ENCODE measurements at regions not wholly inside any gene's neighbourhood (a gene's known extent, or its start where the extent isn't known, plus 50 kb on each side); places are given as distances from the start of the nearest gene placed in this dataset.

GRCh38 chr22:48585916-48586798 is 1241.5 kb downstream of the BRD1 start:
- ATAC-seq, result no peak

GRCh38 chr22:48584170-48584569 is 1243.5 kb downstream of the BRD1 start:
- Histone ChIP-seq H3K27ac (ENCODE audit: low read length) (no peak overlapping the region), H3K79me2 (ENCODE audit: low read length) (no peaks in the 10 kb centered on the region), H3K9ac (ENCODE audit: low read length) (no peak overlapping the region), H3F3A (ENCODE audit: low read length, unreplicated experiment) (no peaks in the 10 kb centered on the region), H3K4me2 (ENCODE audit: low read length) (no peak overlapping the region), H3K4me1 (ENCODE audit: insufficient read depth, low read length) (no peaks in the 10 kb centered on the region), H3K27me3 (ENCODE audit: low read length) (no peaks in the 10 kb centered on the region), H2AFZ (ENCODE audit: low read length) (no peak overlapping the region), H3K9me3 (ENCODE audit: low read length) (no peaks in the 10 kb centered on the region), H3K36me3 (ENCODE audit: low read depth, low read length) (no peaks in the 10 kb centered on the region), H4K20me1 (ENCODE audit: low read length) (no peaks in the 10 kb centered on the region), H3K4me3 (ENCODE audit: low read length) (no peak overlapping the region), H3K9me2 (replicated peaks; ENCODE audit: low read length) (no peaks in the 10 kb centered on the region)
- TF ChIP-seq EZH2 (IDR thresholded peaks at IDR 0.05; ENCODE audit: low read length, unreplicated experiment) (no peak), CTCF (conservative IDR thresholded peaks at IDR 0.05; ENCODE audit: low read depth, low read length) (no peak), EZH2phosphoT487 (IDR thresholded peaks at IDR 0.05; ENCODE audit: borderline replicate concordance, low read length) (no peak)
- ChIA-PET CTCF (no interaction called here), POLR2A (ENCODE audit: unreplicated experiment) (no interaction called here)
- intact Hi-C loops (cut with micrococcal nuclease), result no loop called here
- BruUV-seq (replicated peaks), result no TSS peak
- DNase-seq (no peak), ATAC-seq (no peak)

More at GRCh38 chr22:48585916-48586798, 1241.5 kb downstream of the BRD1 start:
- Histone ChIP-seq H3K27me3 (ENCODE audit: low read length) (no peaks in the 10 kb centered on the region), H3K9ac (ENCODE audit: low read length) (no peak overlapping the region), H3K36me3 (ENCODE audit: low read depth, low read length) (no peaks in the 10 kb centered on the region), H3K79me2 (ENCODE audit: low read length) (no peaks in the 10 kb centered on the region), H3K27ac (ENCODE audit: low read length) (no peak overlapping the region), H3K4me3 (ENCODE audit: low read length) (no peak overlapping the region), H4K20me1 (ENCODE audit: low read length) (no peaks in the 10 kb centered on the region), H2AFZ (ENCODE audit: low read length) (no peak overlapping the region), H3K9me3 (ENCODE audit: low read length) (no peaks in the 10 kb centered on the region), H3K9me2 (replicated peaks; ENCODE audit: low read length) (no peaks in the 10 kb centered on the region), H3K4me1 (ENCODE audit: insufficient read depth, low read length) (no peaks in the 10 kb centered on the region), H3K4me2 (ENCODE audit: low read length) (no peak overlapping the region), H3F3A (ENCODE audit: low read length, unreplicated experiment) (no peaks in the 10 kb centered on the region)
- BruUV-seq (replicated peaks), result no TSS peak
- intact Hi-C loops (cut with micrococcal nuclease), result no loop called here
- ChIA-PET CTCF (no interaction called here), POLR2A (ENCODE audit: unreplicated experiment) (no interaction called here)
- no peak for TF ChIP-seq EZH2phosphoT487 (IDR thresholded peaks at IDR 0.05; ENCODE audit: borderline replicate concordance, low read length)
- no peak for TF ChIP-seq EZH2 (IDR thresholded peaks at IDR 0.05; ENCODE audit: low read length, unreplicated experiment)
- no peak for TF ChIP-seq CTCF (conservative IDR thresholded peaks at IDR 0.05; ENCODE audit: low read depth, low read length)
- no peak for DNase-seq

- H3K4me1 ChIP-seq (ENCODE audit: insufficient read depth, low read length), result no peaks in the 10 kb centered on the region
- H3K9me2 ChIP-seq (replicated peaks; ENCODE audit: low read length), result no peaks in the 10 kb centered on the region
- no peaks in the 10 kb centered on the region for H3K79me2 ChIP-seq (ENCODE audit: low read length)
- no peaks in the 10 kb centered on the region for H4K20me1 ChIP-seq (ENCODE audit: low read length)
- ChIA-PET CTCF (no interaction called here), POLR2A (ENCODE audit: unreplicated experiment) (no interaction called here)
- no peak overlapping the region for H3K4me3 ChIP-seq (ENCODE audit: low read length)
- BruUV-seq (replicated peaks), result no TSS peak
- ATAC-seq, result no peak
- no peak for DNase-seq
- H3K4me2 ChIP-seq (ENCODE audit: low read length), result no peak overlapping the region
- H3K9me3 ChIP-seq (ENCODE audit: low read length), result no peaks in the 10 kb centered on the region
- no peak overlapping the region for H3K27ac ChIP-seq (ENCODE audit: low read length)
- H3F3A ChIP-seq (ENCODE audit: low read length, unreplicated experiment), result no peaks in the 10 kb centered on the region
- intact Hi-C loops (cut with micrococcal nuclease), result no loop called here
- H3K36me3 ChIP-seq (ENCODE audit: low read depth, low read length), result no peaks in the 10 kb centered on the region
- H2AFZ ChIP-seq (ENCODE audit: low read length), result no peak overlapping the region
- H3K9ac ChIP-seq (ENCODE audit: low read length), result no peak overlapping the region
- no peaks in the 10 kb centered on the region for H3K27me3 ChIP-seq (ENCODE audit: low read length)
- no peak for TF ChIP-seq EZH2phosphoT487 (IDR thresholded peaks at IDR 0.05; ENCODE audit: borderline replicate concordance, low read length)
- no peak for TF ChIP-seq CTCF (conservative IDR thresholded peaks at IDR 0.05; ENCODE audit: low read depth, low read length)
- no peak for TF ChIP-seq EZH2 (IDR thresholded peaks at IDR 0.05; ENCODE audit: low read length, unreplicated experiment)
Measured at GRCh38 chr22:48581796-48582469, 1245.7 kb downstream of the BRD1 start.

Measured in PC-3 (cell line).